SU-DHL-6 (cell line): ENCODE measurements at regions not wholly inside any gene's neighbourhood (a gene's known extent, or its start where the extent isn't known, plus 50 kb on each side); places are given as distances from the start of the nearest gene placed in this dataset.

ENCODE experiments used
- H2AFZ ChIP-seq: fragments of 200-600 bp; sonication (generic); 2 replicates; pipeline ENCODE4 v1.6.1; 2014; ENCODE audit warnings: low read depth, mild to moderate bottlenecking, moderate library complexity, mixed read lengths, antibody characterized with exemption, low read length; ENCODE audit not compliant: severe bottlenecking
- H3F3A ChIP-seq: fragments of 200-600 bp; shearing (Covaris generic); 2 replicates; pipeline ENCODE4 v1.6.0; 2016; ENCODE audit warnings: antibody characterized with exemption, mild to moderate bottlenecking; ENCODE audit not compliant: insufficient read depth
- H3K27ac ChIP-seq: fragments of 200-600 bp; sonication (generic); 2 replicates; pipeline ENCODE4 v1.5.1; 2016; ENCODE audit warnings: low read depth, mild to moderate bottlenecking, low read length, moderate library complexity, mixed read lengths
- H3K27me3 ChIP-seq: fragments of 200-600 bp; sonication (generic), shearing (Covaris generic); 2 replicates; pipeline ENCODE4 v1.6.0; 2014; ENCODE audit warnings: mild to moderate bottlenecking, low read length
- H3K36me3 ChIP-seq: fragments of 200-600 bp; sonication (generic); 2 replicates; pipeline ENCODE4 v1.6.1; 2014; ENCODE audit warnings: mild to moderate bottlenecking, low read length, mixed read lengths
- H3K4me2 ChIP-seq: fragments of 300-600, 200-600 bp; shearing (Covaris generic), sonication (generic); 2 replicates; pipeline ENCODE4 v1.6.0; 2014; ENCODE audit warnings: low read length, low read depth, mild to moderate bottlenecking; ENCODE audit not compliant: poor library complexity, severe bottlenecking
- H3K4me3 ChIP-seq: fragments of 200-600 bp; sonication (generic); 2 replicates; pipeline ENCODE4 v1.5.1; 2014; ENCODE audit warnings: antibody characterized with exemption, low read length, mild to moderate bottlenecking, mixed read lengths; ENCODE audit not compliant: insufficient read depth, poor library complexity, severe bottlenecking
- H3K79me2 ChIP-seq: fragments of 200-600 bp; sonication (generic); 2 replicates; pipeline ENCODE4 v1.6.1; 2014; ENCODE audit warnings: mild to moderate bottlenecking, low read length, moderate library complexity; ENCODE audit not compliant: insufficient read depth
- H3K9ac ChIP-seq: fragments of 200-600 bp; sonication (generic); 2 replicates; pipeline ENCODE4 v1.7.0; 2014; ENCODE audit warnings: mild to moderate bottlenecking, low read length
- H3K9me2 ChIP-seq: fragments of 200-600 bp; sonication (generic); replicated peaks from 2 replicates; pipeline ENCODE4 v1.6.1; 2014; ENCODE audit warnings: low read length; ENCODE audit not compliant: insufficient read depth
- H3K9me3 ChIP-seq: fragments of 200-600 bp; sonication (generic); 2 replicates; pipeline ENCODE4 v1.6.1; 2014; ENCODE audit warnings: low read length, mixed read lengths; ENCODE audit not compliant: insufficient read depth
- H4K20me1 ChIP-seq: fragments of 200-600 bp; sonication (generic); 2 replicates; pipeline ENCODE4 v1.6.1; 2014; ENCODE audit warnings: low read depth, mild to moderate bottlenecking, antibody characterized with exemption, low read length, moderate library complexity, mixed read lengths
- CTCF ChIP-seq: fragments of 200-600 bp; sonication (generic); IDR thresholded peaks from one replicate; pipeline ENCODE4 v1.5.1; 2017; ENCODE audit warnings: antibody characterized with exemption, mild to moderate bottlenecking, low read length, moderate library complexity; ENCODE audit not compliant: insufficient read depth, poor library complexity, severe bottlenecking
- EZH2phosphoT487 ChIP-seq: fragments of 200-600 bp; sonication (generic), shearing (Covaris generic); conservative IDR thresholded peaks from 2 replicates; pipeline ENCODE4 v1.6.1; 2018; ENCODE audit warnings: mild to moderate bottlenecking, antibody characterized with exemption, low read length, moderate library complexity, mixed read lengths

GRCh38 chrX:96566878-96567277 is 117.8 kb upstream of the DIAPH2 start:
- H3K9ac ChIP-seq, result no peak overlapping the region
- H3K4me3 ChIP-seq, result no peak overlapping the region
- TF ChIP-seq CTCF (no peak), EZH2phosphoT487 (no peak)
- H3K79me2 ChIP-seq, result no peaks in the 10 kb centered on the region
- no peak overlapping the region for H2AFZ ChIP-seq
- H3K27ac ChIP-seq, result no peak overlapping the region
- no peak overlapping the region for H3K4me2 ChIP-seq
- H4K20me1 ChIP-seq, result no peaks in the 10 kb centered on the region
- no peaks in the 10 kb centered on the region for H3F3A ChIP-seq
- H3K36me3 ChIP-seq, result no peaks in the 10 kb centered on the region
- H3K9me3 ChIP-seq, result no peaks in the 10 kb centered on the region
- H3K9me2 ChIP-seq, result no peaks in the 10 kb centered on the region
- no peaks in the 10 kb centered on the region for H3K27me3 ChIP-seq

GRCh38 chrX:96568071-96568470 is 116.6 kb upstream of the DIAPH2 start:
- H3K9me3 ChIP-seq, result no peaks in the 10 kb centered on the region
- no peaks in the 10 kb centered on the region for H3K9me2 ChIP-seq

GRCh38 chrX:96569034-96569433 is 115.6 kb upstream of the DIAPH2 start:
- Histone ChIP-seq H3K27me3 (no peaks in the 10 kb centered on the region), H3K9me2 (no peaks in the 10 kb centered on the region), H3K4me2 (no peak overlapping the region), H3K36me3 (no peaks in the 10 kb centered on the region), H3K79me2 (no peaks in the 10 kb centered on the region), H3K9ac (no peak overlapping the region), H4K20me1 (no peaks in the 10 kb centered on the region), H3F3A (no peaks in the 10 kb centered on the region), H3K4me3 (no peak overlapping the region), H3K27ac (no peak overlapping the region), H2AFZ (no peak overlapping the region), H3K9me3 (no peaks in the 10 kb centered on the region)
- TF ChIP-seq CTCF (no peak), EZH2phosphoT487 (no peak)

More at GRCh38 chrX:96568071-96568470, 116.6 kb upstream of the DIAPH2 start:
- Histone ChIP-seq H3K36me3 (no peaks in the 10 kb centered on the region), H3F3A (no peaks in the 10 kb centered on the region), H3K79me2 (no peaks in the 10 kb centered on the region), H4K20me1 (no peaks in the 10 kb centered on the region), H2AFZ (no peak overlapping the region), H3K27me3 (no peaks in the 10 kb centered on the region), H3K9ac (no peak overlapping the region), H3K4me2 (no peak overlapping the region), H3K27ac (no peak overlapping the region), H3K4me3 (no peak overlapping the region)
- TF ChIP-seq EZH2phosphoT487, result no peak
- TF ChIP-seq CTCF, result no peak
